Right atrium auricular region (tissue), 2 donors: ENCODE measurements at regions not wholly inside any gene's neighbourhood (a gene's known extent, or its start where the extent isn't known, plus 50 kb on each side); places are given as distances from the start of the nearest gene placed in this dataset.

Source experiments
- DNase-seq: peaks from one replicate; pipeline ENCODE4 v3.0.0-alpha.2; 2019; ENCODE audit warnings: low spot score
- H3K27ac ChIP-seq, 2 donors: fragments of 200-600 bp; sonication (generic); 1 replicate in 1 of 2; 2 replicates in 1 of 2; pipeline ENCODE4 v1.5.1; 2016 to 2019
- H3K27me3 ChIP-seq, 2 donors: fragments of 200-600 bp; sonication (generic); one replicate each; pipeline versions ENCODE4 v1.5.1 to v1.6.0; 2017 to 2019
- H3K36me3 ChIP-seq: fragments of 200-600 bp; sonication (generic); one replicate; pipeline ENCODE4 v1.5.1; 2016
- H3K4me1 ChIP-seq, 2 donors: fragments of 200-600 bp; sonication (generic); one replicate each; pipeline versions ENCODE4 v1.5.1 to v1.6.0; 2017 to 2019
- H3K4me3 ChIP-seq, 2 donors: fragments of 200-600 bp; sonication (generic); 1 replicate in 1 of 2; 2 replicates in 1 of 2; pipeline ENCODE4 v1.5.1; 2017 to 2019; ENCODE audit warnings: mild to moderate bottlenecking in 1 of 2, moderate library complexity in 1 of 2
- H3K9me3 ChIP-seq, 2 donors: fragments of 200-600 bp; sonication (generic); one replicate each; pipeline ENCODE4 v1.5.1; 2019
- TF ChIP-seq, protein P1 (sequence below), 2 donors: fragments of 200-600 bp; sonication (generic); IDR thresholded peaks; one replicate each; pipeline ENCODE4 v1.5.1; 2019; ENCODE audit warnings: antibody characterized with exemption in 2 of 2

- no peak overlapping the region for H3K27ac ChIP-seq
- H3K9me3 ChIP-seq: no peaks in the 10 kb centered on the region
- no peak for DNase-seq
- no peak overlapping the region for H3K4me3 ChIP-seq
- H3K4me1 ChIP-seq: peaks cover 0 to 6% of the 10 kb centered on the region in 2 donors
- H3K36me3 ChIP-seq: no peaks in the 10 kb centered on the region
- H3K27me3 ChIP-seq: no peaks in the 10 kb centered on the region
- TF ChIP-seq, protein P1, sequence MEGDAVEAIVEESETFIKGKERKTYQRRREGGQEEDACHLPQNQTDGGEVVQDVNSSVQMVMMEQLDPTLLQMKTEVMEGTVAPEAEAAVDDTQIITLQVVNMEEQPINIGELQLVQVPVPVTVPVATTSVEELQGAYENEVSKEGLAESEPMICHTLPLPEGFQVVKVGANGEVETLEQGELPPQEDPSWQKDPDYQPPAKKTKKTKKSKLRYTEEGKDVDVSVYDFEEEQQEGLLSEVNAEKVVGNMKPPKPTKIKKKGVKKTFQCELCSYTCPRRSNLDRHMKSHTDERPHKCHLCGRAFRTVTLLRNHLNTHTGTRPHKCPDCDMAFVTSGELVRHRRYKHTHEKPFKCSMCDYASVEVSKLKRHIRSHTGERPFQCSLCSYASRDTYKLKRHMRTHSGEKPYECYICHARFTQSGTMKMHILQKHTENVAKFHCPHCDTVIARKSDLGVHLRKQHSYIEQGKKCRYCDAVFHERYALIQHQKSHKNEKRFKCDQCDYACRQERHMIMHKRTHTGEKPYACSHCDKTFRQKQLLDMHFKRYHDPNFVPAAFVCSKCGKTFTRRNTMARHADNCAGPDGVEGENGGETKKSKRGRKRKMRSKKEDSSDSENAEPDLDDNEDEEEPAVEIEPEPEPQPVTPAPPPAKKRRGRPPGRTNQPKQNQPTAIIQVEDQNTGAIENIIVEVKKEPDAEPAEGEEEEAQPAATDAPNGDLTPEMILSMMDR (IDR thresholded peaks at IDR 0.05): no peak
These were observed 124.3 kb downstream of the RPLP1 start for GRCh38 chr15:69576948-69577351.

DNA sequence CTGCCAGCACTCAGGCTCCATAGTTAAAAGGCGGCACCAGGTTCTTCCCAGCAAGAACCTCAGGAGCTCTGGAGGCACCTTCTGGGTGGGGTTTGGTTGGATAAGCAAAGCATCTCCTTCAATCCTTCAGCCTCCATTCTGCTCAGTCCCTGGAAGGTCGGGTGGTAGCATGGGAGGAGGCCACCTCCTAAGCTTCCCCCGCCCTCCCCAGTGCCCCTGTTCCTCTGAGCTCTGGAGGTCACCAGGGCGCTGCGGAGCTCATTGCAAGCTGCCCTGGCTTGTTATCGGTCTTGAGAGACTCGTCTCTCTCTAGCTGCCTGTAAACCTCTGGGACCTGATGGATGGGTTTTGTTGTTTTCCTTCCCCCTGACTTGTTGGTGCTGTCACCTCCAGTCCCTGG lies 124.8 kb downstream of the RPLP1 start:
- DNase-seq: no peak
- Histone ChIP-seq H3K9me3 (no peaks in the 10 kb centered on the region), H3K27me3 (no peaks in the 10 kb centered on the region)

GRCh38 chr15:69578252-69578651 lies 125.6 kb downstream of the RPLP1 start:
- no peak for DNase-seq
- Histone ChIP-seq H3K4me1 (peaks cover 0 to 6% of the 10 kb centered on the region in 2 donors), H3K4me3 (no peak overlapping the region), H3K27ac (no peak overlapping the region), H3K9me3 (no peaks in the 10 kb centered on the region), H3K36me3 (no peaks in the 10 kb centered on the region), H3K27me3 (no peaks in the 10 kb centered on the region)
- TF ChIP-seq, protein P1 (IDR thresholded peaks at IDR 0.05): no peak

More for the DNA sequence above, 124.8 kb downstream of the RPLP1 start:
- no peak overlapping the region for H3K27ac ChIP-seq
- TF ChIP-seq, protein P1 (IDR thresholded peaks at IDR 0.05): no peak
- H3K36me3 ChIP-seq: no peaks in the 10 kb centered on the region
- peaks cover 0 to 6% of the 10 kb centered on the region in 2 donors for H3K4me1 ChIP-seq
- no peak overlapping the region for H3K4me3 ChIP-seq

GRCh38 chr15:69578787-69579583 lies 126.4 kb downstream of the RPLP1 start:
- Histone ChIP-seq H3K4me3 (no peak overlapping the region), H3K9me3 (no peaks in the 10 kb centered on the region), H3K27ac (no peak overlapping the region), H3K27me3 (no peaks in the 10 kb centered on the region), H3K4me1 (peaks cover 0 to 6% of the 10 kb centered on the region in 2 donors), H3K36me3 (no peaks in the 10 kb centered on the region)
- TF ChIP-seq, protein P1 (IDR thresholded peaks at IDR 0.05): no peak
- DNase-seq: no peak

- H3K9me3 ChIP-seq: no peaks in the 10 kb centered on the region
- DNase-seq: no peak
- H3K27ac ChIP-seq: no peak overlapping the region
- peaks cover 0 to 6% of the 10 kb centered on the region in 2 donors for H3K4me1 ChIP-seq
- H3K36me3 ChIP-seq: no peaks in the 10 kb centered on the region
- TF ChIP-seq, protein P1 (IDR thresholded peaks at IDR 0.05): no peak
- no peak overlapping the region for H3K4me3 ChIP-seq
- no peaks in the 10 kb centered on the region for H3K27me3 ChIP-seq
These were observed 127.5 kb downstream of the RPLP1 start for GRCh38 chr15:69579950-69580618.
